ENCODE measurements at regions not wholly inside any gene's neighbourhood (a gene's known extent, or its start where the extent isn't known, plus 50 kb on each side); places are given as distances from the start of the nearest gene placed in this dataset.

DNA sequence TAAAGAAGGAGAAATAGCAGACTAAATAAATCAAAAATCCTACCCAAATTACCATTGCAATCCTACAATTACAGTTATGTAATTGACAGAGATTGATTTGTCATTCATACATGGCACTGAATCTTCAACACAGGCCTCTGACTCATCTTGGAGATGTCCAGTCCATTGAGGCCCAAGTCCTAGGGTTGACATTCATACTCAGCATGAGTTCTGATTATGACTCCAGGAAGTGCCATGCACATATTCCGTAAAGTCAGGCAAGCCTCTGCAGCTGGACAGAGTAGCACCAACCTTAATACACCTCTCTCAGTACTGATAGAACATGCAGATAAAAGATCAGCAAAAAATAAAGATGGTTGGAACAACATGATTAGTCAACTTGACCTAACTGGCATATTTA is 353.7 kb upstream of the NFE2L3 start:
- TF ChIP-seq, protein P1, sequence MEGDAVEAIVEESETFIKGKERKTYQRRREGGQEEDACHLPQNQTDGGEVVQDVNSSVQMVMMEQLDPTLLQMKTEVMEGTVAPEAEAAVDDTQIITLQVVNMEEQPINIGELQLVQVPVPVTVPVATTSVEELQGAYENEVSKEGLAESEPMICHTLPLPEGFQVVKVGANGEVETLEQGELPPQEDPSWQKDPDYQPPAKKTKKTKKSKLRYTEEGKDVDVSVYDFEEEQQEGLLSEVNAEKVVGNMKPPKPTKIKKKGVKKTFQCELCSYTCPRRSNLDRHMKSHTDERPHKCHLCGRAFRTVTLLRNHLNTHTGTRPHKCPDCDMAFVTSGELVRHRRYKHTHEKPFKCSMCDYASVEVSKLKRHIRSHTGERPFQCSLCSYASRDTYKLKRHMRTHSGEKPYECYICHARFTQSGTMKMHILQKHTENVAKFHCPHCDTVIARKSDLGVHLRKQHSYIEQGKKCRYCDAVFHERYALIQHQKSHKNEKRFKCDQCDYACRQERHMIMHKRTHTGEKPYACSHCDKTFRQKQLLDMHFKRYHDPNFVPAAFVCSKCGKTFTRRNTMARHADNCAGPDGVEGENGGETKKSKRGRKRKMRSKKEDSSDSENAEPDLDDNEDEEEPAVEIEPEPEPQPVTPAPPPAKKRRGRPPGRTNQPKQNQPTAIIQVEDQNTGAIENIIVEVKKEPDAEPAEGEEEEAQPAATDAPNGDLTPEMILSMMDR (conservative IDR thresholded peaks at IDR 0.05; ENCODE audit: low read length): no peak
- TF ChIP-seq EZH2phosphoT487 (IDR thresholded peaks at IDR 0.05; ENCODE audit: borderline replicate concordance, low read depth, low read length): no peak

All from OCI-LY7 (cell line).